ENCODE measurements at regions not wholly inside any gene's neighbourhood (a gene's known extent, or its start where the extent isn't known, plus 50 kb on each side); places are given as distances from the start of the nearest gene placed in this dataset.

- POLR2A ChIA-PET: no interaction called here
- TF ChIP-seq CTCF (IDR thresholded peaks at IDR 0.05; ENCODE audit: control extremely low read depth, extremely low read depth, low read depth, missing control alignments): no peak
Measured at GRCh38 chr17:27990100-27990499, 52.4 kb upstream of the NLK start.

GRCh38 chr17:27990979-27991378 is 51.5 kb upstream of the NLK start:
- POLR2A ChIA-PET: no interaction called here
- CTCF ChIA-PET: interaction anchor here (0.8 kb wide), 1 partner anchor 15 kb away, joined by 4 read pairs; no protein-coding TSS in a partner anchor
- DNase-seq (ENCODE audit: extremely low spot score): no peak
- no peak for TF ChIP-seq CTCF (IDR thresholded peaks at IDR 0.05; ENCODE audit: control extremely low read depth, extremely low read depth, low read depth, missing control alignments)

More at GRCh38 chr17:27990100-27990499, 52.4 kb upstream of the NLK start:
- no peak for DNase-seq (ENCODE audit: extremely low spot score)
- CTCF ChIA-PET: no interaction called here

- ChIA-PET POLR2A (no interaction called here), CTCF (interaction anchor here (0.8 kb wide), 1 partner anchor 16 kb away, joined by 4 read pairs; no protein-coding TSS in a partner anchor)
- no peak for DNase-seq (ENCODE audit: extremely low spot score)
- no peak for TF ChIP-seq CTCF (IDR thresholded peaks at IDR 0.05; ENCODE audit: control extremely low read depth, extremely low read depth, low read depth, missing control alignments)
Measured at GRCh38 chr17:27991462-27991993, 50.9 kb upstream of the NLK start.
